ENCODE measurements at regions not wholly inside any gene's neighbourhood (a gene's known extent, or its start where the extent isn't known, plus 50 kb on each side); places are given as distances from the start of the nearest gene placed in this dataset.

DNA sequence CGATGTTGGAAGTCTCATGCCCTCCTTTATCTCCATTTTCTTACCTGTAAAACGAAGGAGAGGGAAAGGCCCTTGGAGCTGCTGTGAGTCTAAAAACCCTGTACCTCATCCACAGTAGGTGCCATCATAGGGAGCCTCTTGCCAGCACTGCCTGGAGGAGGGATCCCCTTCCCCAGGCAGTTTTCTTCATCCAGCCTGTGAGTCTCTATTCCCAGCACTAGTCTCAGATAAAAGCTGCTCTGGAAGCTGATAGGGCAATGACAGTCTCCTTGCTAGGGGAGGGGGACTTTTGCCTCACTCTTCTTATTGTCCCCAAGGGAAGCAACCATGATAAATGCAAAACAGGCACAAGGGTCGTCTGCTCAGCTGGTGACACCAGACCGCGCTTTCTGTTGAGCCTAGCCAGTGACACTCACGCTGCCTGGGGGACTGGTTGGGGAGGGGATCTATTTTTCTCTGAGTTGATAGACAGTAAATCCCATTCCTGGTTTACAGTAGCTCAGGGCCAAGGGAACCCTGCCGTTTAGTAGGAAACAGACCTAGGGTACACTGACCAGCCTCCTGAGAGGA, 139.5 kb upstream of the NABP1 start:
- no peak for TF ChIP-seq POLR2AphosphoS5 (IDR thresholded peaks at IDR 0.05; ENCODE audit: low read depth, low read length)
- TF ChIP-seq FOXP2 (optimal IDR thresholded peaks at IDR 0.05; ENCODE audit: borderline replicate concordance, extremely low read depth, extremely low read length, insufficient read depth): no peak
- TF ChIP-seq, protein P1, sequence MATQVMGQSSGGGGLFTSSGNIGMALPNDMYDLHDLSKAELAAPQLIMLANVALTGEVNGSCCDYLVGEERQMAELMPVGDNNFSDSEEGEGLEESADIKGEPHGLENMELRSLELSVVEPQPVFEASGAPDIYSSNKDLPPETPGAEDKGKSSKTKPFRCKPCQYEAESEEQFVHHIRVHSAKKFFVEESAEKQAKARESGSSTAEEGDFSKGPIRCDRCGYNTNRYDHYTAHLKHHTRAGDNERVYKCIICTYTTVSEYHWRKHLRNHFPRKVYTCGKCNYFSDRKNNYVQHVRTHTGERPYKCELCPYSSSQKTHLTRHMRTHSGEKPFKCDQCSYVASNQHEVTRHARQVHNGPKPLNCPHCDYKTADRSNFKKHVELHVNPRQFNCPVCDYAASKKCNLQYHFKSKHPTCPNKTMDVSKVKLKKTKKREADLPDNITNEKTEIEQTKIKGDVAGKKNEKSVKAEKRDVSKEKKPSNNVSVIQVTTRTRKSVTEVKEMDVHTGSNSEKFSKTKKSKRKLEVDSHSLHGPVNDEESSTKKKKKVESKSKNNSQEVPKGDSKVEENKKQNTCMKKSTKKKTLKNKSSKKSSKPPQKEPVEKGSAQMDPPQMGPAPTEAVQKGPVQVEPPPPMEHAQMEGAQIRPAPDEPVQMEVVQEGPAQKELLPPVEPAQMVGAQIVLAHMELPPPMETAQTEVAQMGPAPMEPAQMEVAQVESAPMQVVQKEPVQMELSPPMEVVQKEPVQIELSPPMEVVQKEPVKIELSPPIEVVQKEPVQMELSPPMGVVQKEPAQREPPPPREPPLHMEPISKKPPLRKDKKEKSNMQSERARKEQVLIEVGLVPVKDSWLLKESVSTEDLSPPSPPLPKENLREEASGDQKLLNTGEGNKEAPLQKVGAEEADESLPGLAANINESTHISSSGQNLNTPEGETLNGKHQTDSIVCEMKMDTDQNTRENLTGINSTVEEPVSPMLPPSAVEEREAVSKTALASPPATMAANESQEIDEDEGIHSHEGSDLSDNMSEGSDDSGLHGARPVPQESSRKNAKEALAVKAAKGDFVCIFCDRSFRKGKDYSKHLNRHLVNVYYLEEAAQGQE (IDR thresholded peaks at IDR 0.05; ENCODE audit: insufficient read depth in 1 of 2, low read depth in 2 of 2, low read length in 2 of 2): no peak
- TF ChIP-seq SIN3A (IDR thresholded peaks at IDR 0.05; ENCODE audit: borderline replicate concordance, insufficient read depth, low read length): no peak
- no peak for TF ChIP-seq TAF1 (IDR thresholded peaks at IDR 0.05; ENCODE audit: borderline replicate concordance, insufficient read depth, low read length)

DNA sequence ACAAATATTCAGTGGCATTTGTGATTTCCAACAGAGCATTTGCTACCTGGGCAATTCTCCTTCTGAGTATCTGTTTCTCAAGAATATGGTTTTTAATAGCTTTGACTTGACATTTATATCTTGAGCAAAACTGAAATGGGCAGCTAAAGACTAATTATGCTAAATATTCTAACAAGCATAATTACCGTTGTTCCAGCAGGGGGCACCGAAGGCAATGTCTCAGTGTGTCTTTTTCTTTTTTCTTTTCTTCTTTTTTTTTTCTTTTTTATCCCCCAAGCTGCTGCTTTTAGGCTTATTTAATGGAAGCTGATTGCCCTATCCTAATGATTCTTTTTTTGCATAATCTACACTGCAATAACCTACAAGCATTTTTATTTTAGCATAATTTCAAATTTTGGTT, 138.9 kb upstream of the NABP1 start:
- TF ChIP-seq, protein P1 (IDR thresholded peaks at IDR 0.05; ENCODE audit: insufficient read depth in 1 of 2, low read depth in 2 of 2, low read length in 2 of 2): no peak
- TF ChIP-seq POLR2AphosphoS5 (IDR thresholded peaks at IDR 0.05; ENCODE audit: low read depth, low read length) (no peak), TAF1 (IDR thresholded peaks at IDR 0.05; ENCODE audit: borderline replicate concordance, insufficient read depth, low read length) (no peak), FOXP2 (optimal IDR thresholded peaks at IDR 0.05; ENCODE audit: borderline replicate concordance, extremely low read depth, extremely low read length, insufficient read depth) (no peak), SIN3A (IDR thresholded peaks at IDR 0.05; ENCODE audit: borderline replicate concordance, insufficient read depth, low read length) (no peak)

DNA sequence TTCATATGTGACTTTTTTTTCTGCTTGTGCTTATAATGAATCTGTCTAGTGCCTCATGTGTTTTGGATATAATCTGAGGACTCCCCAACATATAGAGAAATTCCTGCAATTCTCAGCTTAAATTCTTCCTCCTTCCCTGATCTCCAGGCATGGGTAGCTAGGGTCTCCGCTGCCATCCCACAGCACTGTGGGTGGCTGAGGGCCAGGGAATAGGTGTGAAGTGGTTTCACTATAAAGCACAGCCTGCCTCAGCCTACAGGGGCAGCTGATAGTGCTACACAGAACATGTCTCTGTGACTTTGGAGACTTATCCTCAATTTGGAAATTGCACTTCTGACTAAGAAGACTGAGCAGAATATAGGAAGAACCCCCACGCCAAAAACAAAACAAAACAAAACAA, 137.3 kb upstream of the NABP1 start:
- no peak for TF ChIP-seq TAF1 (IDR thresholded peaks at IDR 0.05; ENCODE audit: borderline replicate concordance, insufficient read depth, low read length)
- TF ChIP-seq, protein P1 (IDR thresholded peaks at IDR 0.05; ENCODE audit: insufficient read depth in 1 of 2, low read depth in 2 of 2, low read length in 2 of 2): no peak
- TF ChIP-seq SIN3A (IDR thresholded peaks at IDR 0.05; ENCODE audit: borderline replicate concordance, insufficient read depth, low read length): no peak
- TF ChIP-seq POLR2AphosphoS5 (IDR thresholded peaks at IDR 0.05; ENCODE audit: low read depth, low read length): no peak
- no peak for TF ChIP-seq FOXP2 (optimal IDR thresholded peaks at IDR 0.05; ENCODE audit: borderline replicate concordance, extremely low read depth, extremely low read length, insufficient read depth)

DNA sequence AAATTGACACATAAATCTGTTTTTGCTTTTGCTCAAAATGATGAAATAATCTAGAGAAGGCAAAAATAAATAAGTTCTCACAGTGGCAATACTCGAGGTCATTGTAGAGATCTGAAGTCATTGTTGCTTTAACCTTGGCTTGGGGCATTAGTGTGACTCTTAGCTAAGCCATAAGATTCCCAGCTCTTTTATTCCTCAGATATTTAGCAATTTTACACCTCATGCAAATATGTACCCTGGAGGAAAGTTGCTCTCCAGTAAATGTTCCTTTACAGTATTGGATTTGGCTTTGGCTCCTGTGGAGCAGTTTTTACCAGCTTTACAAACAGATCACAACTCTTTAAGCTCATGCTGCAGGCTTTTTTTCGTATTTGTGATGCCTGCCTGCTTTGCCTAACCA, 134.2 kb upstream of the NABP1 start:
- TF ChIP-seq POLR2AphosphoS5 (IDR thresholded peaks at IDR 0.05; ENCODE audit: low read depth, low read length): no peak
- TF ChIP-seq TAF1 (IDR thresholded peaks at IDR 0.05; ENCODE audit: borderline replicate concordance, insufficient read depth, low read length): no peak
- TF ChIP-seq, protein P1 (IDR thresholded peaks at IDR 0.05; ENCODE audit: insufficient read depth in 1 of 2, low read depth in 2 of 2, low read length in 2 of 2): no peak
- TF ChIP-seq SIN3A (IDR thresholded peaks at IDR 0.05; ENCODE audit: borderline replicate concordance, insufficient read depth, low read length): no peak
- TF ChIP-seq FOXP2 (optimal IDR thresholded peaks at IDR 0.05; ENCODE audit: borderline replicate concordance, extremely low read depth, extremely low read length, insufficient read depth): no peak

Measured in PFSK-1 (cell line).